Nephron (organoid): ENCODE measurements at regions not wholly inside any gene's neighbourhood (a gene's known extent, or its start where the extent isn't known, plus 50 kb on each side); places are given as distances from the start of the nearest gene placed in this dataset.

Experiments used
- H3K27ac Mint-ChIP-seq, 3 experiments: 2 replicates each; pipeline ENCODE4 v1.8.0; 2020; ENCODE audit warnings: mixed read lengths in 3 of 3, mild to moderate bottlenecking in 2 of 3, moderate library complexity in 1 of 3
- H3K27me3 Mint-ChIP-seq: 2 replicates; pipeline ENCODE4 v1.8.0; 2021; ENCODE audit warnings: low read depth, mild to moderate bottlenecking, moderate library complexity, mixed read lengths
- H3K36me3 Mint-ChIP-seq: 2 replicates; pipeline ENCODE4 v1.8.0; 2020; ENCODE audit warnings: low read depth, mixed read lengths
- H3K4me1 Mint-ChIP-seq: 2 replicates; pipeline ENCODE4 v1.8.0; 2020; ENCODE audit warnings: mixed read lengths
- H3K4me3 Mint-ChIP-seq, 3 experiments: 2 replicates each; pipeline ENCODE4 v1.8.0; 2020; ENCODE audit warnings: mild to moderate bottlenecking in 3 of 3, mixed read lengths in 3 of 3, moderate library complexity in 2 of 3
- H3K9me3 Mint-ChIP-seq: 2 replicates; pipeline ENCODE4 v1.8.0; 2020; ENCODE audit warnings: mixed read lengths
- CTCF ChIP-seq, 3 experiments: fragments of 200-600 bp; sonication (generic); IDR thresholded peaks; one replicate each; pipeline ENCODE4 v1.5.0; 2021; ENCODE audit warnings: antibody characterized with exemption in 3 of 3; ENCODE audit not compliant: unreplicated experiment in 3 of 3

DNA sequence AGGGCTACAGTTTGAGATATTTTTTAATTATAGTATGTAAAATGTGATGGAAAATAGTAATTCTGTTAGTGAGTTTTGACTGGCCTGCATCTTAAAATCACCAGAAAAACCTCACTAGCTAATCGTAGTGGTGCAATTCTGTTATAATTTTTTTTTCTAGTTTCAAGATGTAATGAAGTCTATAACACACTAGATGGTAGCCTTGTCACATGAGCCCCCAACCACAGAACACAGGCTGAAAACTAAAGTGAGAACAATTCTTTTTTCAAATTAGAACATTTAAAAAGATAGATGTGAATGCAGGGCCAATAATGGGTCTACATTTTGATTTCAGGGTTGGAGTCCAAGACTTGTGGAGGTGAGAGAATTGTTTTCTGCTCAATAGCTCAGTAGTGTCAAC lies 83.3 kb upstream of the KCNH8 start:
- Mint-ChIP-seq H3K4me1 (no peaks in the 10 kb centered on the region), H3K36me3 (no peaks in the 10 kb centered on the region), H3K27me3 (peaks cover 5% of the 10 kb centered on the region), H3K27ac (no peak overlapping the region), H3K4me3 (no peak overlapping the region), H3K9me3 (peaks cover 3% of the 10 kb centered on the region)
- TF ChIP-seq CTCF (IDR thresholded peaks at IDR 0.05; ENCODE audit: unreplicated experiment in 3 of 3): peak; percentile 67 to 77 (median 69)

DNA sequence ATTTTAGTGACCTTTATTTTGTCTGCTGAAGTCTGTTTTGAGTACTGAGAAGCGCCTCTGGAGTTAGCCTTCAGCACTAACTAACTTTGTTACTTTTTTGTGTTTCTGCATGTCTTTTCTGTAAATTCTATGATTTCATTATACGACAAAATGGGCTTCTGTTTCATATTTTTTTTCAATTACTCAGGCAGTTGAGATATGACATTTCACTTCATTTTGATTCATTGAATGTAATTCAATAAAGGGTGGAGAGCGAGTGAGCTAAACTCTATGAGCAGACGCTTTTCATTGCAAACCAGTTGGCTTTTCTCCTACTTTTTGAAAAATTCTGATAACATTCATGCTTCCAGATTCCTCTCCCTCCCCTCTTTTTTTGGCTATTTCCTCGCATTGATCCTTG lies 84.4 kb upstream of the KCNH8 start:
- Mint-ChIP-seq H3K27ac (no peak overlapping the region), H3K4me3 (no peak overlapping the region), H3K36me3 (no peaks in the 10 kb centered on the region), H3K4me1 (no peaks in the 10 kb centered on the region), H3K27me3 (peaks cover 5% of the 10 kb centered on the region), H3K9me3 (peaks cover 3% of the 10 kb centered on the region)
- TF ChIP-seq CTCF (IDR thresholded peaks at IDR 0.05; ENCODE audit: unreplicated experiment in 3 of 3): no peak

DNA sequence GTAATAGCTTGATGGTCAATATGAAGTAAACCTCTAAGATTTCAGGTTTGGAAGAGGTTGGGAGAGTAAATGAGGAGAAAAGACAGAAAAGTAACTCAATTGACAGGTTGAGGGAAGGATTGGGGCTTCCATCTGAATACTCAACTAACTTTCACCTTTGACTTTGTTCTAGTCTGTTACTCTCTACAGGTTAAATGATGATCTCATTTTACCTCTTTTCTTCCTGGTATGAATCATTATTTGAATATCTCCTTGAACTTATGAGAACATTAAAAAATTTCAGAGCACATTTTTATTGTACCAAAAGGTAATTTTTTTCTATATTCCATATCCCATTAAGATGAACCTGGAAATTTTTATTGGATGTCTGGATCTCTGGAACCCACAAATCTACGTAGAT lies 87.9 kb upstream of the KCNH8 start:
- no peaks in the 10 kb centered on the region for H3K36me3 Mint-ChIP-seq
- TF ChIP-seq CTCF (IDR thresholded peaks at IDR 0.05; ENCODE audit: unreplicated experiment in 3 of 3): no peak
- no peaks in the 10 kb centered on the region for H3K27me3 Mint-ChIP-seq
- H3K4me1 Mint-ChIP-seq: no peaks in the 10 kb centered on the region
- H3K4me3 Mint-ChIP-seq: no peak overlapping the region
- no peak overlapping the region for H3K27ac Mint-ChIP-seq
- H3K9me3 Mint-ChIP-seq: no peaks in the 10 kb centered on the region

- Mint-ChIP-seq H3K27ac (no peak overlapping the region), H3K9me3 (no peaks in the 10 kb centered on the region), H3K4me3 (no peak overlapping the region), H3K36me3 (no peaks in the 10 kb centered on the region), H3K27me3 (no peaks in the 10 kb centered on the region), H3K4me1 (no peaks in the 10 kb centered on the region)
- TF ChIP-seq CTCF (IDR thresholded peaks at IDR 0.05; ENCODE audit: unreplicated experiment in 3 of 3): no peak
Measured at GRCh38 chr3:19052874-19053273, 95.4 kb upstream of the KCNH8 start.

- Mint-ChIP-seq H3K4me3 (no peak overlapping the region), H3K4me1 (no peaks in the 10 kb centered on the region), H3K27me3 (peaks cover 6% of the 10 kb centered on the region), H3K27ac (no peak overlapping the region), H3K9me3 (no peaks in the 10 kb centered on the region), H3K36me3 (no peaks in the 10 kb centered on the region)
- peak; percentile 24 to 41 (median 29) for TF ChIP-seq CTCF (IDR thresholded peaks at IDR 0.05; ENCODE audit: unreplicated experiment in 3 of 3)
Measured at GRCh38 chr3:19046440-19046839, 101.9 kb upstream of the KCNH8 start.

- Mint-ChIP-seq H3K27me3 (peaks cover 3% of the 10 kb centered on the region), H3K27ac (no peak overlapping the region), H3K9me3 (peaks cover 8% of the 10 kb centered on the region), H3K4me3 (no peak overlapping the region), H3K36me3 (no peaks in the 10 kb centered on the region), H3K4me1 (no peaks in the 10 kb centered on the region)
- TF ChIP-seq CTCF (IDR thresholded peaks at IDR 0.05; ENCODE audit: unreplicated experiment in 3 of 3): no peak
Measured at GRCh38 chr3:19030522-19030839, 117.8 kb upstream of the KCNH8 start.
